Smooth muscle cell (in vitro differentiated cells): ENCODE measurements at regions not wholly inside any gene's neighbourhood (a gene's known extent, or its start where the extent isn't known, plus 50 kb on each side); places are given as distances from the start of the nearest gene placed in this dataset.
A peak's percentile ranks its signal among the peaks of the same experiment; 100 is the strongest.

Experiments
- DNase-seq: peaks from one replicate; lab custom pipeline; 2025; ENCODE audit not compliant: unreplicated experiment; lab: John Stamatoyannopoulos, UW
- H2AFZ ChIP-seq: fragments of 200-600 bp; sonication (generic); 2 replicates; pipeline ENCODE4 v1.6.0; 2016; ENCODE audit warnings: antibody characterized with exemption, low read depth, mild to moderate bottlenecking
- H3F3A ChIP-seq: fragments of 200-600 bp; sonication (generic); 2 replicates; pipeline ENCODE4 v1.6.0; 2017; ENCODE audit warnings: antibody characterized with exemption, low read depth
- H3K27ac ChIP-seq: fragments of 200-600 bp; sonication (generic); 2 replicates; pipeline ENCODE4 v1.5.1; 2016; ENCODE audit warnings: low read depth, mild to moderate bottlenecking
- H3K27me3 ChIP-seq: fragments of 200-600 bp; sonication (generic); 2 replicates; pipeline ENCODE4 v1.6.1; 2016; ENCODE audit warnings: low read depth, mild to moderate bottlenecking
- H3K36me3 ChIP-seq: fragments of 200-600 bp; sonication (generic); 2 replicates; pipeline ENCODE4 v1.5.1; 2016; ENCODE audit warnings: low read depth
- H3K4me1 ChIP-seq: fragments of 200-600 bp; sonication (generic); 2 replicates; pipeline ENCODE4 v1.5.1; 2016; ENCODE audit warnings: low read depth
- H3K4me2 ChIP-seq: fragments of 200-600 bp; sonication (generic); 2 replicates; pipeline ENCODE4 v1.6.0; 2016; ENCODE audit warnings: mild to moderate bottlenecking
- H3K4me3 ChIP-seq: fragments of 200-600 bp; sonication (generic); 2 replicates; pipeline ENCODE4 v1.5.1; 2016; ENCODE audit warnings: mild to moderate bottlenecking
- H3K79me2 ChIP-seq: fragments of 200-600 bp; sonication (generic); 2 replicates; pipeline ENCODE4 v1.6.0; 2016; ENCODE audit warnings: low read depth, mild to moderate bottlenecking
- H3K9ac ChIP-seq: fragments of 200-600 bp; sonication (generic); 2 replicates; pipeline ENCODE4 v1.6.0; 2016; ENCODE audit warnings: low read depth
- H3K9me3 ChIP-seq: fragments of 200-600 bp; sonication (generic); replicated peaks from 2 replicates; pipeline ENCODE4 v1.5.1; 2016; ENCODE audit warnings: low read depth
- H4K20me1 ChIP-seq: fragments of 200-600 bp; sonication (generic); 2 replicates; pipeline ENCODE4 v1.6.0; 2016; ENCODE audit warnings: low read depth
- CTCF ChIP-seq: fragments of 200-600 bp; sonication (generic); IDR thresholded peaks from 2 replicates; pipeline ENCODE4 v1.5.1; 2017; ENCODE audit warnings: borderline replicate concordance, mild to moderate bottlenecking, antibody characterized with exemption; ENCODE audit not compliant: insufficient read depth, poor library complexity, severe bottlenecking
- WGBS: methylation state at CpG from one replicate; pipeline ENCODE4 v1.1.7; 2016; ENCODE audit warnings: low lambda C conversion rate; 5-methylcytosine and 5-hydroxymethylcytosine counted together

- Histone ChIP-seq H3K27ac (no peak overlapping the region), H3K27me3 (peaks cover 10% of the 10 kb centered on the region), H3K9ac (no peak overlapping the region), H4K20me1 (no peaks in the 10 kb centered on the region), H3K4me1 (peaks cover 10% of the 10 kb centered on the region), H3K4me3 (no peak overlapping the region), H3K4me2 (no peak overlapping the region), H2AFZ (no peak overlapping the region), H3K36me3 (no peaks in the 10 kb centered on the region), H3K79me2 (no peaks in the 10 kb centered on the region), H3F3A (peaks cover 4% of the 10 kb centered on the region), H3K9me3 (no peaks in the 10 kb centered on the region)
- no peak for DNase-seq
- 94% methylated on average over 14 of the region's 14 CpGs for WGBS
- no peak for TF ChIP-seq CTCF
These were observed 57.9 kb upstream of the INPP5A start for GRCh38 chr10:132479603-132480221.

GRCh38 chr10:132480356-132480755 is 57.2 kb upstream of the INPP5A start:
- H3K9me3 ChIP-seq = no peaks in the 10 kb centered on the region
- H3F3A ChIP-seq = peaks cover 4% of the 10 kb centered on the region
- H3K9ac ChIP-seq = no peak overlapping the region
- H2AFZ ChIP-seq = no peak overlapping the region
- no peak for TF ChIP-seq CTCF
- H3K27ac ChIP-seq = no peak overlapping the region
- H3K4me2 ChIP-seq = no peak overlapping the region
- H3K4me1 ChIP-seq = peaks cover 10% of the 10 kb centered on the region
- no peaks in the 10 kb centered on the region for H3K79me2 ChIP-seq
- peaks cover 5% of the 10 kb centered on the region for H3K27me3 ChIP-seq
- WGBS = 90% methylated on average over 7 of the region's 7 CpGs
- H3K36me3 ChIP-seq = no peaks in the 10 kb centered on the region
- H3K4me3 ChIP-seq = no peak overlapping the region
- no peak for DNase-seq
- H4K20me1 ChIP-seq = no peaks in the 10 kb centered on the region

- Histone ChIP-seq H3K79me2 (no peaks in the 10 kb centered on the region), H4K20me1 (no peaks in the 10 kb centered on the region), H3K27ac (peak overlapping the region; percentile 87), H3K27me3 (no peaks in the 10 kb centered on the region), H3K9me3 (no peaks in the 10 kb centered on the region), H3K4me1 (peaks cover 10% of the 10 kb centered on the region), H3F3A (peaks cover 4% of the 10 kb centered on the region), H3K4me3 (no peak overlapping the region), H2AFZ (peak overlapping the region; percentile 17), H3K36me3 (no peaks in the 10 kb centered on the region), H3K9ac (no peak overlapping the region), H3K4me2 (peak overlapping the region; percentile 74)
- 53% methylated on average over 10 of the region's 10 CpGs for WGBS
- DNase-seq = no peak
- TF ChIP-seq CTCF = no peak
These were observed 55.9 kb upstream of the INPP5A start for GRCh38 chr10:132481690-132482089.
